D721Med (cell line): ENCODE measurements at regions not wholly inside any gene's neighbourhood (a gene's known extent, or its start where the extent isn't known, plus 50 kb on each side); places are given as distances from the start of the nearest gene placed in this dataset.

Experiments
- DNase-seq: peaks from one replicate; pipeline ENCODE4 v3.0.0; 2011; ENCODE audit warnings: low spot score; ENCODE audit not compliant: insufficient read length
- FAIRE-seq: peaks from 2 replicates; lab custom pipeline; 2011; peaks lifted over from hg19 to GRCh38; lab: Jason Lieb, UNC
- TF ChIP-seq, protein P1 (sequence below): IDR thresholded peaks from 2 replicates; pipeline ENCODE4 v1.5.1; 2012; ENCODE audit warnings: mild to moderate bottlenecking, control low read depth; ENCODE audit not compliant: insufficient read depth; ENCODE audit errors: missing control alignments

DNA sequence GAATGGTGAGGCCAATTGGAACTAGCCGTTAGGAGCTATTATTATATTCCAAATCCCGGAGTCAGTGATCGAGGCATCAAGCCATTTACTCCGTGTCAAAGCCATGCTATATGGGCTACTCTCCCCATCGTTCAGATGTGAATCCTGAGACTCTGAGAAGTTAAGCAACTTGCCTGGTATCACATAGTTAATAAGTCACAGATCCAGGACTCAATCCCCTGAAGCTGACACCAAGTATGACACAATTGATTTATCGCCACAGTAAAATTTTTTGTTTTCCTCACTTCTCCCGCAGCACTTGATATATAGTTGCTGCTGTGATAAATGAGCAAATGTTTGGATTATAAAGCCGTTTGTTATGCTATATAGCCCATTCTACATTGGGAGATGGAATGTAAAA, 50.8 kb upstream of the TSHZ2 start:
- FAIRE-seq = no peak
- no peak for DNase-seq
- TF ChIP-seq, protein P1, sequence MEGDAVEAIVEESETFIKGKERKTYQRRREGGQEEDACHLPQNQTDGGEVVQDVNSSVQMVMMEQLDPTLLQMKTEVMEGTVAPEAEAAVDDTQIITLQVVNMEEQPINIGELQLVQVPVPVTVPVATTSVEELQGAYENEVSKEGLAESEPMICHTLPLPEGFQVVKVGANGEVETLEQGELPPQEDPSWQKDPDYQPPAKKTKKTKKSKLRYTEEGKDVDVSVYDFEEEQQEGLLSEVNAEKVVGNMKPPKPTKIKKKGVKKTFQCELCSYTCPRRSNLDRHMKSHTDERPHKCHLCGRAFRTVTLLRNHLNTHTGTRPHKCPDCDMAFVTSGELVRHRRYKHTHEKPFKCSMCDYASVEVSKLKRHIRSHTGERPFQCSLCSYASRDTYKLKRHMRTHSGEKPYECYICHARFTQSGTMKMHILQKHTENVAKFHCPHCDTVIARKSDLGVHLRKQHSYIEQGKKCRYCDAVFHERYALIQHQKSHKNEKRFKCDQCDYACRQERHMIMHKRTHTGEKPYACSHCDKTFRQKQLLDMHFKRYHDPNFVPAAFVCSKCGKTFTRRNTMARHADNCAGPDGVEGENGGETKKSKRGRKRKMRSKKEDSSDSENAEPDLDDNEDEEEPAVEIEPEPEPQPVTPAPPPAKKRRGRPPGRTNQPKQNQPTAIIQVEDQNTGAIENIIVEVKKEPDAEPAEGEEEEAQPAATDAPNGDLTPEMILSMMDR = no peak

DNA sequence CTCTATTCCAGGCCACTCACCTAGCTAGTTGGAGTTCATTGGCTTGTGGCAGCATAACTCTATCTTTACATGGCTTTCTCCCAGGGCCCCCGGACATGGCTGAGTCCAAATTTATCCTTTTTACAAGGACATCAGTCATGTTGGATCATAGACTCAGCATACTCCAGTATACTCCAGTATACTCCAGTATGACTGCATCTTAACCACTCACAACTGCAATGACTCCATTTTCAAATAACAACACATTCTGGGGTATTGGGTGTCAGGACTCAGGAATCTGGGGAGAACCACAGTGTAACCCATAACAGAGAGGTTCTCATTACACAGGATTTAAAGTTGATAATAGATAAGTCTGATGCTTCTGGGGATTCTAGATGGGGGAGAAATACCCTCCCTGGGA, 53.8 kb upstream of the TSHZ2 start:
- TF ChIP-seq, protein P1 = no peak
- FAIRE-seq (no peak), DNase-seq (no peak)

DNA sequence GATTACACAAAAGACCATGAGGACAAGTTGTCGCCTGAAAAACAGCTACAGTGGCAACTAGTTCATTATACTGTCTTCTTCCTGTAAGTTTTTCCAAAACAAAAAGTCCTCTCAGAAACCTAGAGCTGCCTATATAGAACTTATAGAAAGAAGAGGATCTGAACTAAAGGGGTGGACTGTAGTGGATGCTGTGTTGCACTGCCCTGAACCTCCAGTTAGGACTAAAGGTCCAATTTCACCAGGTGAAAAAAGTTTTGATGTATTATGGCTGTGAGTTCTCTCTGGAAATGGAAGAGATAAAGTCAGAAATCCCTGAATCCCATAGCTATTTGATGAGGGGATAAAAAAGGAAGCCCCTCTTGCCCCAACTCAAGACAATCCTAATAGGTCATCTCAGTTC, 56.6 kb upstream of the TSHZ2 start:
- no peak for DNase-seq
- FAIRE-seq = no peak
- TF ChIP-seq, protein P1 = no peak

DNA sequence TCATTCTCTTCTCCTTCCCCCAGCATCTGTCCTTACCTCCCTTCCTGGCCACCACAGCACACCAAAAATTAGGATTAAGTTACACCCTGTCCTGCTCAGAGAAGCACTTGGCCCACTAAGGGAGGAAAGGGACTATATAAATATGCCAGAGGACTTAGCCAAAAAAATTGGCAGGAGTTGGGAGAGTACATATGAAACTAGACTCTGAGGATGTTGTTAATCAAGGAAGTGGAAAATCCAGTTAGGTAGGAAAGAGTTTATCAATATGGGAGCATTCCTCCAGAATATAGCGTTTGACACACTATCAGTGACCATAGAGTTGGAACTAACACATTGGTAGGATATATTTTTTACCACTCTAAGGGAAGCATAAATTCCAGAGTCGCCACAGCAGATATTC, 57.3 kb upstream of the TSHZ2 start:
- TF ChIP-seq, protein P1 = no peak
- FAIRE-seq = no peak
- no peak for DNase-seq

DNA sequence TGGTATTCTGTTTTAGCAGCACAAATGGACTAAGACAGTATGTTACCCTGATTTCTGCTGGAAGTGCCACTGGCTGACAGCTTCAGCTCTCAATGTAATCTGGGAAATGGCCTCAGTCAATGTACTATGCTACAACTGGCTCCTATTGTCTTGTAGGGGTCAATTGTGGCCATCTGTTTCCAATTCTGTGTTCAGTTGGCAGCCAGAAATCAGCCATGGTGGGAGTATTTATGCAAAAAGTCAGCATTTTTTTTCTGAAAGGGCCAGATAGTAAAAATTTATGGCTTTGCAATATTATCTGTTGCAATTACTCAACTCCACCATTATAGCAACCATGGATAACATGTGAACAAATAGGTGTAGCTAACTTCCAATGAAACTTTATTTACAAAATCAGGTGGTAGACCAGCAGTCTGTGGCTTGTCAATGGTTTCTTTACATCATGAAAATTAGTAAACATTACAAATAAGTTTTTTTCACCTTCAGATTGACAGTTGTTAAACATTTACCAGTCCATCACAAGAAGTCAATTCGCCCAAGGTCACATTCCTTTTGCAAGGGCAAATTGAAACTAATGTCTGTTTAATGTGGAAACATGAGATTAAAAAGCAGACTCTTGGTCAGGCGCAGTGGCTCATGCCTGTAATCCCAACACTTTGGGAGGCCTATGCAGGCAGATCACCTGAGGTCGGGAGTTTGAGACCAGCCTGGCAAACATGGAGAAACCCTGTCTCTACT, 58.3 kb upstream of the TSHZ2 start:
- no peak for DNase-seq
- TF ChIP-seq, protein P1 = no peak
- FAIRE-seq = no peak

DNA sequence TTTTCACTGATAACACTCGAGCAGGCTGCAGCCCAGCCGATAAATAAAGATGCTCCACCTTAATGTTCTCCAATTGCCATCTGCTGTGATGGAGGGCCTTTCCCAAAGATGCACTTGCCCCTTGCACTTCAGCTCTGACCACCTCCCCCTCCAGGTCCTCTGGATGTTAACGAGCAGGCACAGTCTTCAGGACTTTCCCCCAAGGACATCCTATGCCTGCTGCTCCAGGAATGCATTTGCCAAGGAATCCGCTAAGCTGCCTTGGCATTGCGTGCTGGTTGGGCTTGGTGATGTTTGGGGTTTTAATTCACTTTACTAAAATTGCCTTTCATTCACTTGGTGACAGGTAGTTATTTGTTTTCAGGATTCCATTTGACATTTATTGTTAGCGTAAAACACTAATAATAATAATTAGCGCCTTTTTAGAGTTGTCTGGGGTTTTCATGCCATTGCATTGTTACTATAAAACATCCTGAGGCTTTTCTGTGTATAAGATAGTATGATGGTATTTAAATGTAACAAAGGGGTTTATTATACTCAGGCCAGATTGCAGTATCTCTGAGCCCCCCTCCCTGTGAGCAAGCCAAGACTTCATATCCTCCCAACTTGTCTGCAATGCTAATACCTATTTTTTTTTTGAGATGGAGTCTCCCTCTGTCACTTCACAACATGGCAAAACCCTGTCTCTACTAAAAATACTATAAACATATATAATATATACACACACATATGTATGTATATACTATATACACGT, 66.7 kb upstream of the TSHZ2 start:
- DNase-seq (no peak), FAIRE-seq (no peak)
- TF ChIP-seq, protein P1 = no peak

DNA sequence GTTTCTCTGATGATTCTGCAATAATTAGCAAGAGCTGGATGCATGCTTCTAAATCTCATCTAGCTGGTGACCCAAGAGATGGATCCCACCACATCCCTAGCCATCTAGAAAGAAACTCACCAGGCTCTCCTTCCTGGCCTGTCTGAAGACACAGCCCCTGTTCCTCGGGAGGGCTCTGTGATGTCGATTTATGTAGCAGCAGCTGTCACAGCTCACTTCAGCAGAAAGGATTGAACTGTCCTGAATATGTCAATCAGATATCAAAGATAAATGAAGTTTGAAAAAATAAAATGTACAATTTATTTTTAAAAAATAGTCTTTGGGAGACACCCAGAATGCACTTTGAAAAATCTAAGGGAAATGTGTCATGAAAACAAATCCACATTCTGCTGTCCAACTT, 67.3 kb upstream of the TSHZ2 start:
- FAIRE-seq (no peak), DNase-seq (no peak)
- TF ChIP-seq, protein P1 = no peak
